Skeletal muscle tissue (tissue), 3 donors: ENCODE measurements at regions not wholly inside any gene's neighbourhood (a gene's known extent, or its start where the extent isn't known, plus 50 kb on each side); places are given as distances from the start of the nearest gene placed in this dataset.
"Not testable (repeated sequence)": the region's sequence is repeated elsewhere in the genome, so short reads cannot be mapped to it uniquely, and the experiment has no call there.

ENCODE experiments used
- H3K27ac ChIP-seq: one replicate; pipeline ENCODE4 v1.7.0; 2013; ENCODE audit warnings: mild to moderate bottlenecking, low read depth, low read length, inconsistent platforms
- H3K27me3 ChIP-seq, 3 donors: one replicate each; pipeline ENCODE4 v1.7.0; 2013; ENCODE audit warnings: low read length in 3 of 3; ENCODE audit not compliant: control insufficient read depth in 3 of 3, insufficient read depth in 3 of 3
- H3K36me3 ChIP-seq, 3 donors: one replicate each; pipeline ENCODE4 v1.7.0; 2013; ENCODE audit warnings: low read length in 3 of 3; ENCODE audit not compliant: control insufficient read depth in 3 of 3, insufficient read depth in 3 of 3
- H3K4me1 ChIP-seq, 3 donors: one replicate each; pipeline ENCODE4 v1.7.0; 2013; ENCODE audit warnings: low read length in 3 of 3, mild to moderate bottlenecking in 3 of 3; ENCODE audit not compliant: control insufficient read depth in 3 of 3, insufficient read depth in 3 of 3
- H3K4me3 ChIP-seq, 3 donors: one replicate each; pipeline ENCODE4 v1.7.0; 2013; ENCODE audit warnings: low read length in 3 of 3
- H3K9ac ChIP-seq, 3 donors: one replicate each; pipeline ENCODE4 v1.7.0; 2013; ENCODE audit warnings: low read length in 3 of 3, mild to moderate bottlenecking in 3 of 3, moderate library complexity in 2 of 3, low read depth in 1 of 3
- H3K9me3 ChIP-seq, 3 donors: one replicate each; pipeline ENCODE4 v1.7.0; 2013; ENCODE audit warnings: low read length in 3 of 3; ENCODE audit not compliant: control insufficient read depth in 3 of 3
- donor health status: Osteomylitis.

DNA sequence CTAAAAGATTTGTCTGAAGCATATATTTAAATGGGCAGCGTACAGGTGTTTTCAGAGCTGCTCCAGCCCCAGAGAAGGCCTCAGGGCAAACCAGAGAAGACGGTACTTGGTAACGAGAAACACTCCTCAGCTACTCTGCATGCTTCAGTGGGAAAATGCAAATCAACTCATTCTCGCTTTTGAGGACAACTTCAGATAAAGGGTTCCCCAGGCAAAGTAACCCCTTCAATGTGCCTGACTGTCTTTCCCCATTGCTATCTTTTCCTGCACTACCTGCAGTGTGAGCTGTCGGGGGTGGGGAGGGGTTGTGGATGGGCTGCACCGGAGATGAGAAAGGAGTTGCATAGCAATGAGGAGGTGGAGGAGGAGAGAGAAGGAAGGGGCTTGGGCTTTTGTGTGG lies 339.7 kb upstream of the CLINT1 start:
- Histone ChIP-seq H3K27ac (no peak overlapping the region), H3K9me3 (no peaks in the 10 kb centered on the region), H3K36me3 (no peaks in the 10 kb centered on the region), H3K4me1 (peaks cover 0 to 6% (median 0%) of the 10 kb centered on the region in 3 donors), H3K4me3 (no peak overlapping the region), H3K27me3 (peaks cover 0 to 3% (median 0%) of the 10 kb centered on the region in 3 donors), H3K9ac (no peak overlapping the region)

DNA sequence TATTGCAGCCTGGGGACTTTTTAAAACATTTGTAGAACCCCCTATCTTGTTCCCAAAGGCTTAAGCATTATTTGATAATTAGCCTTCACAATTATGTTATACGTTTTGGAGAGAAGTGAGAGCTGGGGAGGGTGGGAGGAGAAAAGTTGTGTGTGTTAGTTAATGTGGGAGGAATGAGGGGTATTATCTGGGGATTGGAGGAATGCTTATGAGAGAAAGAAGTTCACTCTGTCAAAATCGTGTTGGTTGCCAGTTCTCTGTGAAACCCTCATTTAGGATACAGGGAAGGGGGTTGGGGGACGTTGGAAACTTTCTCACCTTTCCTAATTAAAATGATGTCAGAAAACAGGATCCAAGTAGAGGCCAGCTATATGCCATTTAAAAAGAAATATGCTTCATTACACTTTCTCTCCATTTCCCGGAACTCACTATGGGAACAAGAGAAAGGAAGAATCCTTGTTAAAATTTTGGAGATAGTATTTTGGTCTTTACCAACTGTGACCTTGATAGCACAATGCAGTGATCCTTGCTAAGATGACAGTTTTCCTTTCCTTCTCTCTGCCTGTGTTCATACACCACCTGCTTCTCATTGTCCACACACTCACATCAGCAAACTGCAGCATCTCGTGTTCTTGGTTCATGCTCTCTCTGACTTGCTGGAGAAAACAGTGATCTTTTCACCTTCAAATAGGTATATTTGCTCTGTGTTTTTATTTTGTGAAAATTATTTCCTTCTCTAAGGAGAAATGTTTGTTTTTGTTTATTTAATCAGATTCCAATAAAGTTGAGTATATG lies 336.7 kb upstream of the CLINT1 start:
- Histone ChIP-seq H3K9me3 (no peaks in the 10 kb centered on the region), H3K27ac (no peak overlapping the region), H3K27me3 (peaks cover 0 to 3% (median 0%) of the 10 kb centered on the region in 3 donors), H3K36me3 (no peaks in the 10 kb centered on the region), H3K4me1 (no peaks in the 10 kb centered on the region), H3K4me3 (no peak overlapping the region), H3K9ac (no peak overlapping the region)

DNA sequence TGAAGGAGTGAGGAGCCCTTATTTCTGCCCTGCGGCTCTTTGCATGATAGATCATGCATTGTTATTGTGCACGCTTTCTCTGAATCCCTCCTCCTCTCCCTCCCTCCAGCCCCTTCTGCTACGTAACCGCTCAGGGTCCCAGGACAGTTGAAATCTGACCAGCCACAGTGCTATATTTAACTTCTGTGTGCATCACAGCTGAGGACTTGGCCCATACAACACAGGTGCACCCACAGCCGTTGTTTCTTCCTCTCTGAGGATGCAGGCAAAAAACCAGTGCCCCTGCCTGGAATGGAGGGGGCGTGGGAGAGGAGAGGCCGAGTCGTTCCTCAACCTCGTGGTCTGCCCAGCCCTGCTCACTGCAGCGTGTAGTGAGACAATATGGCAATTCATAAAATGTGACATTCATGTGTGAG lies 335.6 kb upstream of the CLINT1 start:
- H3K36me3 ChIP-seq = no peaks in the 10 kb centered on the region
- H3K27me3 ChIP-seq = peaks cover 0 to 3% (median 0%) of the 10 kb centered on the region in 3 donors
- H3K4me3 ChIP-seq = no peak overlapping the region
- H3K9ac ChIP-seq = no peak overlapping the region
- no peak overlapping the region for H3K27ac ChIP-seq
- H3K4me1 ChIP-seq = no peaks in the 10 kb centered on the region
- H3K9me3 ChIP-seq = peaks cover 0 to under 1% (median 0%) of the 10 kb centered on the region in 3 donors

DNA sequence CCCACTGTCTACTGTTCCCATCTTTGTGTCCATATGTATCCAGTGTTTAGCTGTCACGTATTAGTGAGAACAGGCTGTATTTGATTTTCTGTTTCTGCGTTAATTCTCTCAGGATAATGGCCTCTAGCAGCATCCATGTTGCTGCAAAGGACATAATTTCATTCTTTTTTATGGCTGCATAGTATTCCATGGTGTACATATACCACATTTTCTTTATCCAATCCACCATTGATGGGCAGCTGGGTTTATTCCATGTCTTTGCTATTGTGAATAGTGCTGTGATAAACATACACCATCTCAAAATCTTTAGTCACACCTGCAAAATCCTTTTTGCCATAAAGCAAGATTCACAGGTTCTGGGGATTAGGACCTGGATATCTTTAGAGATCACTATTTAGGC lies 334.4 kb upstream of the CLINT1 start:
- not testable (repeated sequence) for H3K4me1 ChIP-seq, H3K27ac ChIP-seq, H3K4me3 ChIP-seq, H3K36me3 ChIP-seq, H3K9ac ChIP-seq, H3K9me3 ChIP-seq, H3K27me3 ChIP-seq

DNA sequence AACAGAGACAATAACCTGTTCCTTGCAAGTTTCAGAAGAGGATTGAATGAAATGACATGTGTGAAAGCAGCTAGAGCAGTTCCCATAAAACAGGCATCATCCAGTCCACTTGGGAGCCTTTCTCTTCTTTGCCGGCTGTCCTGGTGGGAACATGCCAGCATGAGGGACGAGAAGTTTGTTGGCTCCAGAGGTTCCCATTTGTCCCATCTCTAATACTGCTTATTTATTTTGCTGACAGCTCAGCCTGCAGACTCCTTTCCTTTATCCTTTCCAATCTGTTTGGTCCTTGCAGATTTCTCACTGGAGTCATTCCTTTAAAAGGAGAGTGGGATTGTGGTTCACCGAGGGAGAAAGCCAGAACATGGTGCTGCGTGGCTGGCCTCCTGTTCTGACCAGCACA lies 321.5 kb upstream of the CLINT1 start:
- H3K9me3 ChIP-seq = no peaks in the 10 kb centered on the region
- H3K27ac ChIP-seq = no peak overlapping the region
- H3K4me3 ChIP-seq = no peak overlapping the region
- H3K27me3 ChIP-seq = no peaks in the 10 kb centered on the region
- no peak overlapping the region for H3K9ac ChIP-seq
- no peaks in the 10 kb centered on the region for H3K36me3 ChIP-seq
- H3K4me1 ChIP-seq = peaks cover 0 to 7% (median 1%) of the 10 kb centered on the region in 3 donors

DNA sequence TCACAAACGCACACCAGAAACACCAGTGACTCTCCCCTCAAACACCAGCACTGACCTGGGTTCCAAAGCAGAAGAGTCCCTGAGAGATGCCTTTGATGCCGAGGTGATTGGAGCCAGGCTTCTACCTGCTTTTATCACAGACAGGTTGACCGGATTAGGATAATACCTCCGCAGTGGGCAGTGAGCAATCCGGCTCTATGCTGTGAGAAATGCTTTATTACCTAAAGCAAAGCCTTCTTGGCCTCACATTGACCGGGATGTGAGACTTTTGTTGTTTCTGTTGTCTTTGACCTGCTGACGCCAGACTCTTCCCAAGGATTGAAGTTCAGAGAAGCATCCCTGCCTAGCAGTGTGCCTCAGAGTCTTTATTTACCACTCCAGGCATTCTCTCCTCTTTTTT lies 320.3 kb upstream of the CLINT1 start:
- H3K9me3 ChIP-seq = no peaks in the 10 kb centered on the region

DNA sequence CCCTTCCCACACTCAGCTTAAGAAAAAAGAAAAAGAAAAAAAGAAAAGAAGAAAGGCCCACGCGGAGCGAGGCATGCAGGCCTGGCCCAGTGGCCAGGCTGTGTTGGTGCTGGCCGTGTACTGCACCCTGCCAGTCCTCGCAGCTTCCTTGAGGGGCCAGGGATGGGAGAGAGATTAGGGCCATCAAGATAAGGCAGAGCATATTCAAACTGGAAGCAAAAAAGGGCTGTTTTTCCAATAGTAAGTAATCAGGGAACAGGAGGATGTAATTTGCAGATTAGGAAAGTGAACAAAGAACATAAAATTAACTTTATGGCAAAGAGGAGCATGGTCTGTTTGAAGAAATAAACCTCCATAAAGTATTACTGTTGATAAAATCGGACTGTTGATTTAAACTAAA lies 319.6 kb upstream of the CLINT1 start:
- peaks cover 0 to 7% (median 6%) of the 10 kb centered on the region in 3 donors for H3K4me1 ChIP-seq
- no peaks in the 10 kb centered on the region for H3K9me3 ChIP-seq
- H3K36me3 ChIP-seq = no peaks in the 10 kb centered on the region
- no peak overlapping the region for H3K27ac ChIP-seq
- no peaks in the 10 kb centered on the region for H3K27me3 ChIP-seq
- no peak overlapping the region for H3K4me3 ChIP-seq
- no peak overlapping the region for H3K9ac ChIP-seq

More for the DNA sequence above, 320.3 kb upstream of the CLINT1 start:
- Histone ChIP-seq H3K27ac (no peak overlapping the region), H3K9ac (no peak overlapping the region), H3K36me3 (no peaks in the 10 kb centered on the region), H3K4me1 (peaks cover 0 to 7% (median 6%) of the 10 kb centered on the region in 3 donors), H3K4me3 (no peak overlapping the region), H3K27me3 (no peaks in the 10 kb centered on the region)

DNA sequence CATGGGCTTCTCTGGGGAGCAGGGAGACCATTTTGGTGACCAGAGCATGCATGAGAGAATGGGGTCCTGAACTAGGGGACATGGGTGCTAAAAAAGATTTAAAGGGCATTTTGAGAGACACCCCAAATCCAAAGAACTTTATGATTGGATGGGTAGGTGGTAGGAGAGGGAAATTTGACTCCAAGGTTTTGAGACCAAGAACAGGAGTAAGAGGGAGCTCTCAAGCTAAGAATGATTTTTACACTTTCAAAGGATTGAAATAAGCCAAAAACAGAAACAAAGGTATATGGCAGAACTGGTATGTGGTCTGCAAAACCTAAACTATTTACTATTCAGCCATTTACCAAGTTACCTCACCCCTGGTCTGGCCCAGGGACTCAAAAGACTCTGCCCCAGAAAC lies 318.2 kb upstream of the CLINT1 start:
- no peaks in the 10 kb centered on the region for H3K27me3 ChIP-seq
- no peak overlapping the region for H3K27ac ChIP-seq
- H3K9ac ChIP-seq = no peak overlapping the region
- H3K9me3 ChIP-seq = no peaks in the 10 kb centered on the region
- H3K4me1 ChIP-seq = peaks cover 0 to 7% (median 6%) of the 10 kb centered on the region in 3 donors
- H3K4me3 ChIP-seq = no peak overlapping the region
- H3K36me3 ChIP-seq = no peaks in the 10 kb centered on the region

DNA sequence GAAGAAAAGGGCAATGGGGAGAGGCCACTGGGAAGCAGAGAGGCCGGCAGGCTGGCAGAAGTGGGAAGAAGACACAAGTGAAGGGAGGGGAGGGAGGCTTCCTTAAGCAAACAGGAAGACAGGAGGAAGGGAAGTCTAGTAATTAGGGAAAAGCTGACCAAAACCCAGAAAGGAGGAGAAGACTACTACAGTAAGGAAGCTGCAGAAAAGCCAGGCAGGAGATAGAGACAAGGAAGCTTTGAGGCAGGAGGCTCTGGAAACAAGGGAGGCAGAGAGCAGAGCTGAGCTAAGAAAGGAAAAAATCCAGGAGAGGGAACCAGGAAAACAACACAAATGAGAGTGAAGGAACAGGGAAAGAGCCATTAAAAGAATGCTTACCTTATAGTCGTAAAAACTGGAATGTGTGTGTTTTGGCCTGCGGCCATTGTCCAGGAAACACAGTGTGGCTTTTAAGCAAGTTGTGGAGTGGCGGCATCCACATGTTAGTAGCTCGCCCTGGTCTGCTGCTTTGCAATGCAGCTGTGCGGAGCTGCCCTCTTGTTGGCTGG lies 317.1 kb upstream of the CLINT1 start:
- Histone ChIP-seq H3K9me3 (no peaks in the 10 kb centered on the region), H3K27ac (no peak overlapping the region), H3K4me3 (no peak overlapping the region), H3K4me1 (peaks cover 0 to 7% (median 6%) of the 10 kb centered on the region in 3 donors), H3K27me3 (no peaks in the 10 kb centered on the region), H3K36me3 (no peaks in the 10 kb centered on the region), H3K9ac (no peak overlapping the region)
